GM23338 (cell line): ENCODE measurements at regions not wholly inside any gene's neighbourhood (a gene's known extent, or its start where the extent isn't known, plus 50 kb on each side); places are given as distances from the start of the nearest gene placed in this dataset.

Experiments
- ATAC-seq: fragments of 200-7000 bp; cut with Tn5 transposase; 3 replicates; pipeline ENCODE4 v1.9.1; 2020
- DNase-seq: peaks from one replicate; pipeline ENCODE4 v3.0.0-alpha.2; 2015; ENCODE audit warnings: low spot score
- H2AFZ ChIP-seq: fragments of 200-600 bp; sonication (generic); 2 replicates; pipeline ENCODE4 v1.8.0; 2016; ENCODE audit warnings: antibody characterized with exemption, mild to moderate bottlenecking, moderate library complexity
- H3F3A ChIP-seq: fragments of 200-600 bp; sonication (generic); replicated peaks from 2 replicates; pipeline ENCODE4 v1.8.0; 2017; ENCODE audit warnings: antibody characterized with exemption, mixed run types, low read depth
- H3K27ac ChIP-seq: fragments of 200-600 bp; sonication (generic); 2 replicates; pipeline ENCODE4 v1.6.1; 2016; ENCODE audit warnings: low read depth
- H3K27me3 ChIP-seq: fragments of 200-600 bp; sonication (generic); 2 replicates; pipeline ENCODE4 v1.8.0; 2016; ENCODE audit warnings: mild to moderate bottlenecking, mixed run types, moderate library complexity; ENCODE audit not compliant: insufficient read depth
- H3K36me3 ChIP-seq: fragments of 200-600 bp; sonication (generic); 2 replicates; pipeline ENCODE4 v1.8.0; 2016; ENCODE audit warnings: mild to moderate bottlenecking; ENCODE audit not compliant: insufficient read depth
- H3K4me1 ChIP-seq: fragments of 200-600 bp; sonication (generic); 2 replicates; pipeline ENCODE4 v1.8.0; 2016; ENCODE audit warnings: mild to moderate bottlenecking, moderate library complexity; ENCODE audit not compliant: insufficient read depth
- H3K4me2 ChIP-seq: fragments of 200-600 bp; sonication (generic); 2 replicates; pipeline ENCODE4 v1.7.1; 2017; ENCODE audit warnings: mixed run types
- H3K4me3 ChIP-seq: fragments of 200-600 bp; sonication (generic); 2 replicates; pipeline ENCODE4 v1.6.1; 2016; ENCODE audit warnings: mixed run types
- H3K79me2 ChIP-seq: fragments of 200-600 bp; sonication (generic); replicated peaks from 2 replicates; pipeline ENCODE4 v1.8.0; 2017; ENCODE audit warnings: mild to moderate bottlenecking; ENCODE audit not compliant: insufficient read depth
- H3K9me2 ChIP-seq: fragments of 200-600 bp; sonication (generic); 2 replicates; pipeline ENCODE4 v1.8.0; 2017; ENCODE audit not compliant: insufficient read depth
- H4K20me1 ChIP-seq: fragments of 200-600 bp; sonication (generic); replicated peaks from 2 replicates; pipeline ENCODE4 v1.8.0; 2017; ENCODE audit warnings: mild to moderate bottlenecking; ENCODE audit not compliant: insufficient read depth
- H3K27ac Mint-ChIP-seq: 2 replicates; pipeline ENCODE4 v1.8.0; 2020; ENCODE audit warnings: inconsistent platforms, mild to moderate bottlenecking, moderate library complexity, mixed read lengths
- H3K27me3 Mint-ChIP-seq: 3 replicates; pipeline ENCODE4 v1.8.0; 2022; ENCODE audit warnings: low read depth, mild to moderate bottlenecking, moderate library complexity, mixed read lengths, inconsistent platforms; ENCODE audit not compliant: insufficient read depth, poor library complexity
- H3K36me3 Mint-ChIP-seq: 3 replicates; pipeline ENCODE4 v1.8.0; 2021; ENCODE audit warnings: low read depth, mild to moderate bottlenecking, inconsistent platforms, moderate library complexity, mixed read lengths
- H3K4me1 Mint-ChIP-seq: 3 replicates; pipeline ENCODE4 v1.8.0; 2020; ENCODE audit warnings: mild to moderate bottlenecking, inconsistent platforms, mixed read lengths
- H3K4me3 Mint-ChIP-seq: 3 replicates; pipeline ENCODE4 v1.8.0; 2021; ENCODE audit warnings: moderate library complexity, mild to moderate bottlenecking, inconsistent platforms, mixed read lengths
- H3K9me3 Mint-ChIP-seq: 3 replicates; pipeline ENCODE4 v1.8.0; 2020; ENCODE audit warnings: moderate library complexity, mild to moderate bottlenecking, inconsistent platforms, mixed read lengths
- CREB1 ChIP-seq: fragments of 250-450 bp; sonication (Bioruptor Pico); IDR thresholded peaks from 2 replicates; pipeline ENCODE4 v1.5.0; 2020; ENCODE audit warnings: low read depth, mild to moderate bottlenecking, moderate library complexity
- EZH2 ChIP-seq: fragments of 200-600 bp; sonication (generic); IDR thresholded peaks from one replicate; pipeline ENCODE4 v1.8.0; 2017; ENCODE audit warnings: antibody characterized with exemption, mild to moderate bottlenecking, low read depth; ENCODE audit not compliant: unreplicated experiment
- EZH2phosphoT487 ChIP-seq: fragments of 200-600 bp; sonication (generic); IDR thresholded peaks from one replicate; pipeline ENCODE4 v1.8.1; 2018; ENCODE audit warnings: antibody characterized with exemption; ENCODE audit not compliant: unreplicated experiment
- JUNB ChIP-seq: IDR thresholded peaks from one replicate; pipeline ENCODE4 v1.6.1; 2016; ENCODE audit warnings: antibody characterized with exemption; ENCODE audit not compliant: unreplicated experiment
- NANOG ChIP-seq: IDR thresholded peaks from 2 replicates; pipeline ENCODE4 v1.6.1; 2016; ENCODE audit warnings: antibody characterized with exemption, borderline replicate concordance
- POLR2AphosphoS5 ChIP-seq: IDR thresholded peaks from 2 replicates; pipeline ENCODE4 v1.6.1; 2016; ENCODE audit warnings: antibody characterized with exemption, low read depth
- STAT1 ChIP-seq: IDR thresholded peaks from one replicate; pipeline ENCODE4 v1.6.1; 2016; ENCODE audit warnings: antibody characterized with exemption; ENCODE audit not compliant: unreplicated experiment
- ZNF114 ChIP-seq: fragments of 250-450 bp; sonication (Bioruptor Pico); IDR thresholded peaks from 2 replicates; pipeline ENCODE4 v1.5.0; 2020; ENCODE audit warnings: mild to moderate bottlenecking, moderate library complexity
- ZNF331 ChIP-seq: fragments of 250-450 bp; sonication (Bioruptor Pico); IDR thresholded peaks from 2 replicates; pipeline ENCODE4 v1.5.0; 2020; ENCODE audit warnings: low read depth, mild to moderate bottlenecking, moderate library complexity
- TF ChIP-seq, protein P1 (sequence below): fragments of 250-450 bp; sonication (Bioruptor Pico); IDR thresholded peaks from 2 replicates; pipeline ENCODE4 v1.5.0; 2020; ENCODE audit warnings: mild to moderate bottlenecking, moderate library complexity
- TF ChIP-seq, protein P2 (sequence below): IDR thresholded peaks from one replicate; pipeline ENCODE4 v1.6.1; 2018; ENCODE audit warnings: antibody characterized with exemption; ENCODE audit not compliant: unreplicated experiment
- TF ChIP-seq, protein P3 (sequence below), 2 experiments: fragments of 200-600 bp in 1 of 2; sonication (generic) in 1 of 2; conservative IDR thresholded peaks; 2 replicates each; pipeline versions ENCODE4 v1.5.1 to v1.6.1; 2016 to 2017; ENCODE audit warnings: antibody characterized with exemption in 2 of 2, low read depth in 2 of 2, mild to moderate bottlenecking in 2 of 2, moderate library complexity in 1 of 2
- TF ChIP-seq, protein P4 (sequence below): IDR thresholded peaks from 2 replicates; pipeline ENCODE4 v1.6.1; 2016; ENCODE audit warnings: antibody characterized with exemption

DNA sequence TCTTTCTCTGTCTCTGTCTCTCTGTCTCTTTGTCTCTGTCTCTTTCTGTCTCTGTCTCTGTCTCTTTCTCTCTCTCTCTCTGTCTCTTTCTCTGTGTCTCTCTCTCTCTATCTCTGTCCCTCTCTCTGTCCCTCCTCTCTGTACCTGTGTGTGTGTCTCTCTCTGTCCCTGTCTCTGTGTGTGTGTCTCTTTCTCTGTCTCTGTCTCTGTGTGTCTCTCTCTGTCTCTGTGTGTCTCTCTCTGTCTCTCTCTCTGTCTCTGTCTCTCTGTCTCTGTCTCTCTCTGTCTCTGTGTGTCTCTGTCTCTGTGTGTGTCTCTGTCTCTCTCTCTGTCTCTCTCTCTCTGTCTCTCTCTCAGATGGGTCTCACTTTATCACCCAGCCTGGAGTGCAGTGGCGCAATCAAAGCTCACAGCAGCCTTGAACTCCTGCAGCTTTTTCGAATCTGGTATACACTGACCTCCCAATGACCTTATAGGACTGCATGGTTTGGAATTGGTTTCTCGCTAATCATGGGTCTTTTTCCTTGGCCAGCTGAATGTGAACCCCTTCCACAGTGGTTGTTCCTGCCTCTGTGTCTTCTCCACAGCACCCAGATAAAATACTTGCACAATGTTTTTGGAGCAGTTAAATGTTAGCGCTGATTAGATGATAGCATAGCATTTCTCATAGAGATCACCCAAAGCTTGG lies 102.6 kb upstream of the KLHL25 start:
- Mint-ChIP-seq H3K9me3 (peaks cover 11% of the 10 kb centered on the region), H3K36me3 (peaks cover 10% of the 10 kb centered on the region), H3K4me3 (peak overlapping the region; percentile 43; the same call in 1 of the 3 replicates), H3K4me1 (peaks cover 42% of the 10 kb centered on the region), H3K27me3 (peaks cover 23% of the 10 kb centered on the region), H3K27ac (0 out of 2 replicates have a peak overlapping the region, but pooled peaks have one; percentile 18)
- TF ChIP-seq, protein P1, sequence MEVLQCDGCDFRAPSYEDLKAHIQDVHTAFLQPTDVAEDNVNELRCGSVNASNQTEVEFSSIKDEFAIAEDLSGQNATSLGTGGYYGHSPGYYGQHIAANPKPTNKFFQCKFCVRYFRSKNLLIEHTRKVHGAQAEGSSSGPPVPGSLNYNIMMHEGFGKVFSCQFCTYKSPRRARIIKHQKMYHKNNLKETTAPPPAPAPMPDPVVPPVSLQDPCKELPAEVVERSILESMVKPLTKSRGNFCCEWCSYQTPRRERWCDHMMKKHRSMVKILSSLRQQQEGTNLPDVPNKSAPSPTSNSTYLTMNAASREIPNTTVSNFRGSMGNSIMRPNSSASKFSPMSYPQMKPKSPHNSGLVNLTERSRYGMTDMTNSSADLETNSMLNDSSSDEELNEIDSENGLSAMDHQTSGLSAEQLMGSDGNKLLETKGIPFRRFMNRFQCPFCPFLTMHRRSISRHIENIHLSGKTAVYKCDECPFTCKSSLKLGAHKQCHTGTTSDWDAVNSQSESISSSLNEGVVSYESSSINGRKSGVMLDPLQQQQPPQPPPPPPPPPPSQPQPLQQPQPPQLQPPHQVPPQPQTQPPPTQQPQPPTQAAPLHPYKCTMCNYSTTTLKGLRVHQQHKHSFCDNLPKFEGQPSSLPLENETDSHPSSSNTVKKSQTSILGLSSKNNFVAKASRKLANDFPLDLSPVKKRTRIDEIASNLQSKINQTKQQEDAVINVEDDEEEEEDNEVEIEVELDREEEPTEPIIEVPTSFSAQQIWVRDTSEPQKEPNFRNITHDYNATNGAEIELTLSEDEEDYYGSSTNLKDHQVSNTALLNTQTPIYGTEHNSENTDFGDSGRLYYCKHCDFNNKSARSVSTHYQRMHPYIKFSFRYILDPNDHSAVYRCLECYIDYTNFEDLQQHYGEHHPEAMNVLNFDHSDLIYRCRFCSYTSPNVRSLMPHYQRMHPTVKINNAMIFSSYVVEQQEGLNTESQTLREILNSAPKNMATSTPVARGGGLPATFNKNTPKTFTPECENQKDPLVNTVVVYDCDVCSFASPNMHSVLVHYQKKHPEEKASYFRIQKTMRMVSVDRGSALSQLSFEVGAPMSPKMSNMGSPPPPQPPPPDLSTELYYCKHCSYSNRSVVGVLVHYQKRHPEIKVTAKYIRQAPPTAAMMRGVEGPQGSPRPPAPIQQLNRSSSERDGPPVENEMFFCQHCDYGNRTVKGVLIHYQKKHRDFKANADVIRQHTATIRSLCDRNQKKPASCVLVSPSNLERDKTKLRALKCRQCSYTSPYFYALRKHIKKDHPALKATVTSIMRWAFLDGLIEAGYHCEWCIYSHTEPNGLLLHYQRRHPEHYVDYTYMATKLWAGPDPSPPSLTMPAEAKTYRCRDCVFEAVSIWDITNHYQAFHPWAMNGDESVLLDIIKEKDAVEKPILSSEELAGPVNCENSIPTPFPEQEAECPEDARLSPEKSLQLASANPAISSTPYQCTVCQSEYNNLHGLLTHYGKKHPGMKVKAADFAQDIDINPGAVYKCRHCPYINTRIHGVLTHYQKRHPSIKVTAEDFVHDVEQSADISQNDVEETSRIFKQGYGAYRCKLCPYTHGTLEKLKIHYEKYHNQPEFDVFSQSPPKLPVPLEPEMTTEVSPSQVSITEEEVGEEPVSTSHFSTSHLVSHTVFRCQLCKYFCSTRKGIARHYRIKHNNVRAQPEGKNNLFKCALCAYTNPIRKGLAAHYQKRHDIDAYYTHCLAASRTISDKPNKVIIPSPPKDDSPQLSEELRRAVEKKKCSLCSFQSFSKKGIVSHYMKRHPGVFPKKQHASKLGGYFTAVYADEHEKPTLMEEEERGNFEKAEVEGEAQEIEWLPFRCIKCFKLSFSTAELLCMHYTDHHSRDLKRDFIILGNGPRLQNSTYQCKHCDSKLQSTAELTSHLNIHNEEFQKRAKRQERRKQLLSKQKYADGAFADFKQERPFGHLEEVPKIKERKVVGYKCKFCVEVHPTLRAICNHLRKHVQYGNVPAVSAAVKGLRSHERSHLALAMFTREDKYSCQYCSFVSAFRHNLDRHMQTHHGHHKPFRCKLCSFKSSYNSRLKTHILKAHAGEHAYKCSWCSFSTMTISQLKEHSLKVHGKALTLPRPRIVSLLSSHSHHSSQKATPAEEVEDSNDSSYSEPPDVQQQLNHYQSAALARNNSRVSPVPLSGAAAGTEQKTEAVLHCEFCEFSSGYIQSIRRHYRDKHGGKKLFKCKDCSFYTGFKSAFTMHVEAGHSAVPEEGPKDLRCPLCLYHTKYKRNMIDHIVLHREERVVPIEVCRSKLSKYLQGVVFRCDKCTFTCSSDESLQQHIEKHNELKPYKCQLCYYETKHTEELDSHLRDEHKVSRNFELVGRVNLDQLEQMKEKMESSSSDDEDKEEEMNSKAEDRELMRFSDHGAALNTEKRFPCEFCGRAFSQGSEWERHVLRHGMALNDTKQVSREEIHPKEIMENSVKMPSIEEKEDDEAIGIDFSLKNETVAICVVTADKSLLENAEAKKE: no peak
- TF ChIP-seq, protein P2, sequence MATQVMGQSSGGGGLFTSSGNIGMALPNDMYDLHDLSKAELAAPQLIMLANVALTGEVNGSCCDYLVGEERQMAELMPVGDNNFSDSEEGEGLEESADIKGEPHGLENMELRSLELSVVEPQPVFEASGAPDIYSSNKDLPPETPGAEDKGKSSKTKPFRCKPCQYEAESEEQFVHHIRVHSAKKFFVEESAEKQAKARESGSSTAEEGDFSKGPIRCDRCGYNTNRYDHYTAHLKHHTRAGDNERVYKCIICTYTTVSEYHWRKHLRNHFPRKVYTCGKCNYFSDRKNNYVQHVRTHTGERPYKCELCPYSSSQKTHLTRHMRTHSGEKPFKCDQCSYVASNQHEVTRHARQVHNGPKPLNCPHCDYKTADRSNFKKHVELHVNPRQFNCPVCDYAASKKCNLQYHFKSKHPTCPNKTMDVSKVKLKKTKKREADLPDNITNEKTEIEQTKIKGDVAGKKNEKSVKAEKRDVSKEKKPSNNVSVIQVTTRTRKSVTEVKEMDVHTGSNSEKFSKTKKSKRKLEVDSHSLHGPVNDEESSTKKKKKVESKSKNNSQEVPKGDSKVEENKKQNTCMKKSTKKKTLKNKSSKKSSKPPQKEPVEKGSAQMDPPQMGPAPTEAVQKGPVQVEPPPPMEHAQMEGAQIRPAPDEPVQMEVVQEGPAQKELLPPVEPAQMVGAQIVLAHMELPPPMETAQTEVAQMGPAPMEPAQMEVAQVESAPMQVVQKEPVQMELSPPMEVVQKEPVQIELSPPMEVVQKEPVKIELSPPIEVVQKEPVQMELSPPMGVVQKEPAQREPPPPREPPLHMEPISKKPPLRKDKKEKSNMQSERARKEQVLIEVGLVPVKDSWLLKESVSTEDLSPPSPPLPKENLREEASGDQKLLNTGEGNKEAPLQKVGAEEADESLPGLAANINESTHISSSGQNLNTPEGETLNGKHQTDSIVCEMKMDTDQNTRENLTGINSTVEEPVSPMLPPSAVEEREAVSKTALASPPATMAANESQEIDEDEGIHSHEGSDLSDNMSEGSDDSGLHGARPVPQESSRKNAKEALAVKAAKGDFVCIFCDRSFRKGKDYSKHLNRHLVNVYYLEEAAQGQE: no peak
- no peak for TF ChIP-seq POLR2AphosphoS5
- TF ChIP-seq ZNF331 (CRISPR knock-in tag): no peak
- TF ChIP-seq STAT1: no peak
- TF ChIP-seq, protein P3, sequence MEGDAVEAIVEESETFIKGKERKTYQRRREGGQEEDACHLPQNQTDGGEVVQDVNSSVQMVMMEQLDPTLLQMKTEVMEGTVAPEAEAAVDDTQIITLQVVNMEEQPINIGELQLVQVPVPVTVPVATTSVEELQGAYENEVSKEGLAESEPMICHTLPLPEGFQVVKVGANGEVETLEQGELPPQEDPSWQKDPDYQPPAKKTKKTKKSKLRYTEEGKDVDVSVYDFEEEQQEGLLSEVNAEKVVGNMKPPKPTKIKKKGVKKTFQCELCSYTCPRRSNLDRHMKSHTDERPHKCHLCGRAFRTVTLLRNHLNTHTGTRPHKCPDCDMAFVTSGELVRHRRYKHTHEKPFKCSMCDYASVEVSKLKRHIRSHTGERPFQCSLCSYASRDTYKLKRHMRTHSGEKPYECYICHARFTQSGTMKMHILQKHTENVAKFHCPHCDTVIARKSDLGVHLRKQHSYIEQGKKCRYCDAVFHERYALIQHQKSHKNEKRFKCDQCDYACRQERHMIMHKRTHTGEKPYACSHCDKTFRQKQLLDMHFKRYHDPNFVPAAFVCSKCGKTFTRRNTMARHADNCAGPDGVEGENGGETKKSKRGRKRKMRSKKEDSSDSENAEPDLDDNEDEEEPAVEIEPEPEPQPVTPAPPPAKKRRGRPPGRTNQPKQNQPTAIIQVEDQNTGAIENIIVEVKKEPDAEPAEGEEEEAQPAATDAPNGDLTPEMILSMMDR (conservative IDR thresholded peaks at IDR 0.05; ENCODE audit: low read depth in 2 of 2): no peak
- TF ChIP-seq EZH2phosphoT487: no peak
- no peak for TF ChIP-seq JUNB
- TF ChIP-seq, protein P4, sequence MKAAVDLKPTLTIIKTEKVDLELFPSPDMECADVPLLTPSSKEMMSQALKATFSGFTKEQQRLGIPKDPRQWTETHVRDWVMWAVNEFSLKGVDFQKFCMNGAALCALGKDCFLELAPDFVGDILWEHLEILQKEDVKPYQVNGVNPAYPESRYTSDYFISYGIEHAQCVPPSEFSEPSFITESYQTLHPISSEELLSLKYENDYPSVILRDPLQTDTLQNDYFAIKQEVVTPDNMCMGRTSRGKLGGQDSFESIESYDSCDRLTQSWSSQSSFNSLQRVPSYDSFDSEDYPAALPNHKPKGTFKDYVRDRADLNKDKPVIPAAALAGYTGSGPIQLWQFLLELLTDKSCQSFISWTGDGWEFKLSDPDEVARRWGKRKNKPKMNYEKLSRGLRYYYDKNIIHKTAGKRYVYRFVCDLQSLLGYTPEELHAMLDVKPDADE: no peak
- TF ChIP-seq EZH2: no peak
- TF ChIP-seq NANOG: no peak
- TF ChIP-seq CREB1 (CRISPR knock-in tag): no peak
- no peak for TF ChIP-seq ZNF114
- ATAC-seq (peak; percentile 10), DNase-seq (peak; percentile 42)
- no peak overlapping the region for H3K4me3 ChIP-seq
- H3K4me2 ChIP-seq: peak overlapping the region; percentile 61; the same call in 1 of the 2 replicates
- 0 out of 2 replicates have a peak overlapping the region, but pooled peaks have one; percentile 48 for H2AFZ ChIP-seq
- peaks cover 35% of the 10 kb centered on the region for H3K4me1 ChIP-seq
- peaks cover 6% of the 10 kb centered on the region for H3F3A ChIP-seq
- no peak overlapping the region for H3K27ac ChIP-seq
- H3K36me3 ChIP-seq: no peaks in the 10 kb centered on the region
- H3K9me2 ChIP-seq: no peaks in the 10 kb centered on the region; the same call in 1 of the 2 replicates
- H3K27me3 ChIP-seq: no peaks in the 10 kb centered on the region
- no peaks in the 10 kb centered on the region for H4K20me1 ChIP-seq
- no peaks in the 10 kb centered on the region for H3K79me2 ChIP-seq
